ENCODE measurements at regions not wholly inside any gene's neighbourhood (a gene's known extent, or its start where the extent isn't known, plus 50 kb on each side); places are given as distances from the start of the nearest gene placed in this dataset.
A peak's percentile ranks its signal among the peaks of the same experiment; 100 is the strongest.

DNA sequence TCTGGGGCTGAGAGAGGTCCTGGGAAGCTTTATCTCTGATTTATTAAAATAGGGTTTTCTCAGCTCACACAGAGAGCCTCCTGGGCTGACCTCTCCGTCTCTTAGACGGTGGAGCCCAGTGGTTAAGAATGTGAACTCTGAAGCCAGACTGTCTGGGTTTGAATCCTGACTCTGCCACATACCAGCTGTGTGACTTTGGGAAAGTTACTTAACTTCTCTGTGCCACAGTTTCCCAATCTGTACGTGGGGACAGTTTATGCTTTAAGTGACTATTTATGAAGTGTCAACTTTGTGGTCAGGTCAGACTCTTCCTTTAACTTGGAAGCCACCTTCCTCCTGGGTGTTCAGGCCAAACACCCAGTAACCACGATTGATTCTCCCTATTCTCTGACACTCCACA, 290.9 kb downstream of the AACS start:
- H3K4me3 ChIP-seq (ENCODE audit: low read depth, low read length): no peak overlapping the region
- no peaks in the 10 kb centered on the region for H3K4me1 ChIP-seq (ENCODE audit: control insufficient read depth, insufficient read depth, low read length)
- no peaks in the 10 kb centered on the region for H3K9me3 ChIP-seq (ENCODE audit: control insufficient read depth, insufficient read depth, low read length)
- H3K27me3 ChIP-seq (ENCODE audit: control insufficient read depth, insufficient read depth, low read length): no peaks in the 10 kb centered on the region
- WGBS (ENCODE audit: insufficient coverage): 83% methylated on average over 3 of the region's 4 CpGs
- no peak overlapping the region for H3K27ac ChIP-seq (ENCODE audit: low read depth, low read length)
- H3K36me3 ChIP-seq (ENCODE audit: control insufficient read depth, insufficient read depth, low read length): no peaks in the 10 kb centered on the region
- no peak for DNase-seq (ENCODE audit: low read depth in 4 of 6, low spot score in 6 of 6)

DNA sequence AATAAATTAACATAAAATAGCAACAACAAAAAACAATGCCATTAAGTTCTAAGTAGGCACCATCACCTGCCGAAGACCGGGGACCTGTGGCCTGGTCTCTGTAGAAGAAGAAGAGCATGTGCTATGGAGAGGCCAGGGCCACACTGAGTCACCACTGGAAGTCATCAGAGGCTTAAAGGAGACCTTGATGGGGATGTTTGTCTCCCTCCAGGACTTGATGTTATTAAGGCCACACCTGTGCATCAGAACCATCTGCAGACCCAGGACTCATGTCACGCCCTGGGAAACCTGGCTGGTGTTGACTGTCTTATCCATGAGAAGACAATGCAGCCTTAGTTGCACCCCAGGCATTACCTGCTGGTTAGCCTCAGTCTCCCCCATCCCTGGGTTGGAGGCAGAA, 292.3 kb downstream of the AACS start:
- no peaks in the 10 kb centered on the region for H3K27me3 ChIP-seq (ENCODE audit: control insufficient read depth, insufficient read depth, low read length)
- WGBS (ENCODE audit: insufficient coverage): 89% methylated on average over 3 of the region's 3 CpGs
- H3K27ac ChIP-seq (ENCODE audit: low read depth, low read length): no peak overlapping the region
- H3K36me3 ChIP-seq (ENCODE audit: control insufficient read depth, insufficient read depth, low read length): no peaks in the 10 kb centered on the region
- no peak for DNase-seq (ENCODE audit: low read depth in 4 of 6, low spot score in 6 of 6)
- no peak overlapping the region for H3K4me3 ChIP-seq (ENCODE audit: low read depth, low read length)
- H3K9me3 ChIP-seq (ENCODE audit: control insufficient read depth, insufficient read depth, low read length): no peaks in the 10 kb centered on the region
- no peaks in the 10 kb centered on the region for H3K4me1 ChIP-seq (ENCODE audit: control insufficient read depth, insufficient read depth, low read length)

GRCh38 chr12:125360540-125360939, 295.3 kb downstream of the AACS start:
- Histone ChIP-seq H3K27ac (ENCODE audit: low read depth, low read length) (no peak overlapping the region), H3K4me3 (ENCODE audit: low read depth, low read length) (no peak overlapping the region), H3K36me3 (ENCODE audit: control insufficient read depth, insufficient read depth, low read length) (no peaks in the 10 kb centered on the region), H3K4me1 (ENCODE audit: control insufficient read depth, insufficient read depth, low read length) (no peaks in the 10 kb centered on the region), H3K27me3 (ENCODE audit: control insufficient read depth, insufficient read depth, low read length) (no peaks in the 10 kb centered on the region), H3K9me3 (ENCODE audit: control insufficient read depth, insufficient read depth, low read length) (no peaks in the 10 kb centered on the region)
- no peak for DNase-seq (ENCODE audit: low read depth in 4 of 6, low spot score in 6 of 6)
- 85% methylated on average over 2 of the region's 4 CpGs for WGBS (ENCODE audit: insufficient coverage)

DNA sequence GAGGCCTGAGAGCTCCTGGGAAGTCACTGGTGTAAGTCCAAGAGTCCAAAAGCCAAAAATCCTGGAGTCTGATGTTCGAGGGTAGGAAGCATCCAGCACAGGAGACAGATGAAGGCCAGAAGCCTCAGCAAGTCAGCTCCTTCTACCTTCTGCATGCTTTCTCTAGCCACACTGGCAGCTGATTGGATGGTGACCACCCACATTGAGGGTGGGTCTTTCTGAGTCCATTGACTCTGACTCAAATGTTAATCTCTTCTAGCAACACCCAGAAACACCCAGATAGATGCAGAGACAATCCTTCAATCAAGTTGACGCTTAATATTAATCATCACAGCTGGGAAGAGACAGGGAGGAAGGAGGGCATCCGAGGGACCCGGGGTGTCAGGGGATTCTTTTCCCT, 305.8 kb downstream of the AACS start:
- DNase-seq (ENCODE audit: low read depth in 4 of 6, low spot score in 6 of 6): no peak
- Histone ChIP-seq H3K4me1 (ENCODE audit: control insufficient read depth, insufficient read depth, low read length) (no peaks in the 10 kb centered on the region), H3K36me3 (ENCODE audit: control insufficient read depth, insufficient read depth, low read length) (no peaks in the 10 kb centered on the region), H3K4me3 (ENCODE audit: low read depth, low read length) (no peak overlapping the region), H3K27ac (ENCODE audit: low read depth, low read length) (no peak overlapping the region), H3K9me3 (ENCODE audit: control insufficient read depth, insufficient read depth, low read length) (no peaks in the 10 kb centered on the region), H3K27me3 (ENCODE audit: control insufficient read depth, insufficient read depth, low read length) (no peaks in the 10 kb centered on the region)
- WGBS (ENCODE audit: insufficient coverage): 67% methylated on average over 1 of the region's 4 CpGs

DNA sequence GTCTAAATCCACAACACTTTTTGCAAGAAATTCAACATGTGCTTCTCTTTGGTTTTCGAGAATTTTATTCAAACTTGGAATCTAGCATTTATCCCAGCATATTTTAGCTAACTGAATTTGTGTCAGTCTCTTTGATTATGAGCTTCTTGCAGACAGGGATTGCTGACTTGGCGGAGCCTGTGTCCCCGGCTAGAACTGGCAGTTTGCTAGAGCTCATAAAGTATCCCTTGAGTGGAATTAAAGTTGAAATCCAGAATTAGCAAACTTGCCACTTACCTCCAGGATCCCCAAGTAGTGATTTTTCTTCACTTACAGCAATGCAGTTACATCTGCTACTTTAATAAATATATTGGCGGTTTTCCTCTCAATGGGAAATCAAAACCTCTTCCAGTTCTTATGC, 306.9 kb downstream of the AACS start:
- H3K4me1 ChIP-seq (ENCODE audit: control insufficient read depth, insufficient read depth, low read length): peaks cover 6% of the 10 kb centered on the region
- H3K27me3 ChIP-seq (ENCODE audit: control insufficient read depth, insufficient read depth, low read length): no peaks in the 10 kb centered on the region
- no peaks in the 10 kb centered on the region for H3K36me3 ChIP-seq (ENCODE audit: control insufficient read depth, insufficient read depth, low read length)
- DNase-seq (ENCODE audit: low read depth in 4 of 6, low spot score in 6 of 6): peak in 1 of 6 donors; percentile 79
- no peak overlapping the region for H3K27ac ChIP-seq (ENCODE audit: low read depth, low read length)
- no peaks in the 10 kb centered on the region for H3K9me3 ChIP-seq (ENCODE audit: control insufficient read depth, insufficient read depth, low read length)
- 80% methylated on average over 1 of the region's 4 CpGs for WGBS (ENCODE audit: insufficient coverage)
- H3K4me3 ChIP-seq (ENCODE audit: low read depth, low read length): no peak overlapping the region

DNA sequence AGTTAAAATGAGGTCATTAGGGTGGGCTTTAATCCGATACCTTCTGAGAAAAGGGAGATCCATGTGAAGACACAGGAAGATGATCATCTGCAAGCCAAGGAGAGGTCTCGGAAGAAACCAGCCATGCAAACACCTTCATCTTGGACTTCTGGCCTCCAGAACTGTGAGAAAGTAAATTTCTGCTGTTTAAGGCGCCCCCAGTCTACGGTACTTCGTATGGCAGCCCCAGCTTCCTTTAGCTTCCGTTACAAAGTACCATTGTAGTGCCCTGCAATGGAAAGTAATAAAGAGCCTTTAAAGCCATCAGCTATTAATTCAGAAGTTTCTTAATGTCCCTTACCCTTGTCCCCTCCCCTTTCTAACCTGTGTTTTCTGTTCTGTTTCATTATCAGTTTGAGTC, 308.1 kb downstream of the AACS start:
- H3K36me3 ChIP-seq (ENCODE audit: control insufficient read depth, insufficient read depth, low read length): no peaks in the 10 kb centered on the region
- no peak overlapping the region for H3K4me3 ChIP-seq (ENCODE audit: low read depth, low read length)
- DNase-seq (ENCODE audit: low read depth in 4 of 6, low spot score in 6 of 6): no peak
- WGBS (ENCODE audit: insufficient coverage): 76% methylated on average over 6 of the region's 6 CpGs
- no peaks in the 10 kb centered on the region for H3K27me3 ChIP-seq (ENCODE audit: control insufficient read depth, insufficient read depth, low read length)
- H3K27ac ChIP-seq (ENCODE audit: low read depth, low read length): no peak overlapping the region
- no peaks in the 10 kb centered on the region for H3K9me3 ChIP-seq (ENCODE audit: control insufficient read depth, insufficient read depth, low read length)
- peaks cover 6% of the 10 kb centered on the region for H3K4me1 ChIP-seq (ENCODE audit: control insufficient read depth, insufficient read depth, low read length)

GRCh38 chr12:125376422-125376821, 311.2 kb downstream of the AACS start:
- 75% methylated on average over 5 of the region's 6 CpGs for WGBS (ENCODE audit: insufficient coverage)
- H3K27ac ChIP-seq (ENCODE audit: low read depth, low read length): no peak overlapping the region

GRCh38 chr12:125377093-125377492, 311.9 kb downstream of the AACS start:
- H3K27ac ChIP-seq (ENCODE audit: low read depth, low read length): no peak overlapping the region
- no peak for DNase-seq (ENCODE audit: low read depth in 4 of 6, low spot score in 6 of 6)
- WGBS (ENCODE audit: insufficient coverage): no CpG with 5 or more reads among the region's 1 CpG

More at GRCh38 chr12:125376422-125376821, 311.2 kb downstream of the AACS start:
- Histone ChIP-seq H3K36me3 (ENCODE audit: control insufficient read depth, insufficient read depth, low read length) (no peaks in the 10 kb centered on the region), H3K9me3 (ENCODE audit: control insufficient read depth, insufficient read depth, low read length) (peaks cover 3% of the 10 kb centered on the region), H3K4me1 (ENCODE audit: control insufficient read depth, insufficient read depth, low read length) (peaks cover 6% of the 10 kb centered on the region), H3K4me3 (ENCODE audit: low read depth, low read length) (no peak overlapping the region), H3K27me3 (ENCODE audit: control insufficient read depth, insufficient read depth, low read length) (no peaks in the 10 kb centered on the region)
- no peak for DNase-seq (ENCODE audit: low read depth in 4 of 6, low spot score in 6 of 6)

DNA sequence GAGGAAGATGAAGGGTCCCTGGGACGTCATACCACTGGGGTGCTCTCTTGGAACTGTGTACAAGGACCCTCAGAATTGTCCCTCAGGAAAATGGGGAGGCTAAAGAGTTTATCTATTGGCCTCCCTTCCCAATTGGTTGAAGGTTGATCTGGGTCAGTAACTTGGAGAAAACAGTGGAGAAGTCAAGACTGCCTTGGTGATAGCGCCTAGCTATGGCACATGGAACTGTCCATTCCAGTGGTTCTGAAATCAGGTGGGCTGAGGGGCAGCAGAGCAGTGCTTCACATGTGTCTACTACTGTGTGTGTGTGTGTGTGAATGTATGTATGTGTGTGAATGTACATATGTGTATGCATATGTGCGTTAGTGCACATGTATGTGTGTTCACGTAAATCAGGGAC, 316.1 kb downstream of the AACS start:
- Histone ChIP-seq H3K4me1 (ENCODE audit: control insufficient read depth, insufficient read depth, low read length) (peaks cover 6% of the 10 kb centered on the region), H3K4me3 (ENCODE audit: low read depth, low read length) (no peak overlapping the region), H3K9me3 (ENCODE audit: control insufficient read depth, insufficient read depth, low read length) (peaks cover 3% of the 10 kb centered on the region), H3K27ac (ENCODE audit: low read depth, low read length) (no peak overlapping the region), H3K36me3 (ENCODE audit: control insufficient read depth, insufficient read depth, low read length) (no peaks in the 10 kb centered on the region), H3K27me3 (ENCODE audit: control insufficient read depth, insufficient read depth, low read length) (no peaks in the 10 kb centered on the region)
- 97% methylated on average over 4 of the region's 4 CpGs for WGBS (ENCODE audit: insufficient coverage)
- DNase-seq (ENCODE audit: low read depth in 4 of 6, low spot score in 6 of 6): no peak

More at GRCh38 chr12:125377093-125377492, 311.9 kb downstream of the AACS start:
- no peaks in the 10 kb centered on the region for H3K36me3 ChIP-seq (ENCODE audit: control insufficient read depth, insufficient read depth, low read length)
- no peaks in the 10 kb centered on the region for H3K27me3 ChIP-seq (ENCODE audit: control insufficient read depth, insufficient read depth, low read length)
- H3K4me3 ChIP-seq (ENCODE audit: low read depth, low read length): no peak overlapping the region
- peaks cover 3% of the 10 kb centered on the region for H3K9me3 ChIP-seq (ENCODE audit: control insufficient read depth, insufficient read depth, low read length)
- H3K4me1 ChIP-seq (ENCODE audit: control insufficient read depth, insufficient read depth, low read length): peaks cover 6% of the 10 kb centered on the region

DNA sequence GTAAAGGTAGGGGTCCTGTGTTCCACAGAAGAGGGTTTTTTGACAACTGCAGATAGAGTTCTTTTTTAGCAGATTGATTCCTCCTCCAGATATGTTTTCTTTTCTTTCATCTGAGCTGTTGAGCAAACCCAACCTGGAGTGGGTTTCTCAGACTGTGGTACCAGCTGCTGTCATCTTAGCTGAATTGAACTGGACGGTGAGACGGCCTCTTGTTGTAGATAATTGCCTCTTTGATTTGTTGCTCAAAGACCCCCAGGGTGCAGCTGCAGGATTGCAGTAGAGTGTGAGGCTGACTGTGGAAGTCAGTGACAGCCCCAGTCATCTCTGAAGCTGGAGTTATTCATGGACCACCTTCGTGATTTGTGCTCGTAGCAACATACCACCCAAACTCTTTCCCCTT, 317.7 kb downstream of the AACS start:
- WGBS (ENCODE audit: insufficient coverage): 28% methylated on average over 2 of the region's 4 CpGs
- Histone ChIP-seq H3K36me3 (ENCODE audit: control insufficient read depth, insufficient read depth, low read length) (no peaks in the 10 kb centered on the region), H3K9me3 (ENCODE audit: control insufficient read depth, insufficient read depth, low read length) (peaks cover 3% of the 10 kb centered on the region), H3K4me1 (ENCODE audit: control insufficient read depth, insufficient read depth, low read length) (peaks cover 2% of the 10 kb centered on the region), H3K27me3 (ENCODE audit: control insufficient read depth, insufficient read depth, low read length) (no peaks in the 10 kb centered on the region), H3K4me3 (ENCODE audit: low read depth, low read length) (no peak overlapping the region), H3K27ac (ENCODE audit: low read depth, low read length) (no peak overlapping the region)
- DNase-seq (ENCODE audit: low read depth in 4 of 6, low spot score in 6 of 6): peak in 2 of 6 donors; percentile 42 to 49

Data from spinal cord (tissue), 9 donors.